ENCODE measurements at regions not wholly inside any gene's neighbourhood (a gene's known extent, or its start where the extent isn't known, plus 50 kb on each side); places are given as distances from the start of the nearest gene placed in this dataset.

- TF ChIP-seq, protein P1, sequence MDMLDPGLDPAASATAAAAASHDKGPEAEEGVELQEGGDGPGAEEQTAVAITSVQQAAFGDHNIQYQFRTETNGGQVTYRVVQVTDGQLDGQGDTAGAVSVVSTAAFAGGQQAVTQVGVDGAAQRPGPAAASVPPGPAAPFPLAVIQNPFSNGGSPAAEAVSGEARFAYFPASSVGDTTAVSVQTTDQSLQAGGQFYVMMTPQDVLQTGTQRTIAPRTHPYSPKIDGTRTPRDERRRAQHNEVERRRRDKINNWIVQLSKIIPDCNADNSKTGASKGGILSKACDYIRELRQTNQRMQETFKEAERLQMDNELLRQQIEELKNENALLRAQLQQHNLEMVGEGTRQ (CRISPR knock-in tag; IDR thresholded peaks at IDR 0.05), result no peak
- TF ChIP-seq CTCF (IDR thresholded peaks at IDR 0.05), result no peak
Observed at GRCh38 chr3:98647197-98647596, 53.8 kb upstream of the CPOX start (continued).

DNA sequence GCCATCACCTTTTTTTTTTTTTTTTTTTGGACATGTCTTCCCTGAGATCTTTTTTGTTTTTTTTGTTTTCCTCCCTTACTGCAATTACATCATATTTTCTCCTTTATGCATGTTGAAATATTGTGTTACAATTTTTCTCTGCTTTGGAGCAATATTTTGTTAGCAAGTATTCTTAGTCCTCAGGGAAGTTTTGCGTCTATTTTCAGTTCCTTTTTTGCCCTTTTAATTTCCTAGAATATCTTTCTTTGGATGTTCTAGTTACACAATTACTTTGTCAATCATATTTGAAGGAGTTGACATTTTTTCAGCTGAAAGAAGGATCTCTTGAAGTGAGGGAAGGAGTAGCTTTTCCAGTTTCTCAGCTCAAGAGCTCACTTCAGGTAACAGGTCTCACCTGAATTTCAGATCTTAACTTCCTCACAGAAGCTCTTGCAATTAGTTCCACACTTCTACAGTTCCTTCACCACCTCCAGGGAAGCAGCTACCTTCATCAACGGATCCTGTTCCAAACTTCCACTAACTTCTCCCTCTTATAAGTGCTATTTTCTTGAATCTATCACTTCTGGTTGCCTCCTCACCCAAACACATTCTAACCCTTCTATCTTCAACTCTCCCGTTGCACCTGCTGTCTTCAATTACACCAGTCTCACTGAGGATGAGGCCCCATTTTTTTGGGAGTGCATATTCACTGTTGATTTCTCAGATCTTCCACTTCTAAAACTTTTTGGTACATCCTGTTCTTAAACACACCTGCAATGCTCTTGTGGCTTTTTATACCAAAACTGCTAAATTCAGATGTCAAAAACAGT is 57.8 kb upstream of the CPOX start:
- H3K27me3 Mint-ChIP-seq (ENCODE audit: low read depth), result no peaks in the 10 kb centered on the region
- TF ChIP-seq, protein P2, sequence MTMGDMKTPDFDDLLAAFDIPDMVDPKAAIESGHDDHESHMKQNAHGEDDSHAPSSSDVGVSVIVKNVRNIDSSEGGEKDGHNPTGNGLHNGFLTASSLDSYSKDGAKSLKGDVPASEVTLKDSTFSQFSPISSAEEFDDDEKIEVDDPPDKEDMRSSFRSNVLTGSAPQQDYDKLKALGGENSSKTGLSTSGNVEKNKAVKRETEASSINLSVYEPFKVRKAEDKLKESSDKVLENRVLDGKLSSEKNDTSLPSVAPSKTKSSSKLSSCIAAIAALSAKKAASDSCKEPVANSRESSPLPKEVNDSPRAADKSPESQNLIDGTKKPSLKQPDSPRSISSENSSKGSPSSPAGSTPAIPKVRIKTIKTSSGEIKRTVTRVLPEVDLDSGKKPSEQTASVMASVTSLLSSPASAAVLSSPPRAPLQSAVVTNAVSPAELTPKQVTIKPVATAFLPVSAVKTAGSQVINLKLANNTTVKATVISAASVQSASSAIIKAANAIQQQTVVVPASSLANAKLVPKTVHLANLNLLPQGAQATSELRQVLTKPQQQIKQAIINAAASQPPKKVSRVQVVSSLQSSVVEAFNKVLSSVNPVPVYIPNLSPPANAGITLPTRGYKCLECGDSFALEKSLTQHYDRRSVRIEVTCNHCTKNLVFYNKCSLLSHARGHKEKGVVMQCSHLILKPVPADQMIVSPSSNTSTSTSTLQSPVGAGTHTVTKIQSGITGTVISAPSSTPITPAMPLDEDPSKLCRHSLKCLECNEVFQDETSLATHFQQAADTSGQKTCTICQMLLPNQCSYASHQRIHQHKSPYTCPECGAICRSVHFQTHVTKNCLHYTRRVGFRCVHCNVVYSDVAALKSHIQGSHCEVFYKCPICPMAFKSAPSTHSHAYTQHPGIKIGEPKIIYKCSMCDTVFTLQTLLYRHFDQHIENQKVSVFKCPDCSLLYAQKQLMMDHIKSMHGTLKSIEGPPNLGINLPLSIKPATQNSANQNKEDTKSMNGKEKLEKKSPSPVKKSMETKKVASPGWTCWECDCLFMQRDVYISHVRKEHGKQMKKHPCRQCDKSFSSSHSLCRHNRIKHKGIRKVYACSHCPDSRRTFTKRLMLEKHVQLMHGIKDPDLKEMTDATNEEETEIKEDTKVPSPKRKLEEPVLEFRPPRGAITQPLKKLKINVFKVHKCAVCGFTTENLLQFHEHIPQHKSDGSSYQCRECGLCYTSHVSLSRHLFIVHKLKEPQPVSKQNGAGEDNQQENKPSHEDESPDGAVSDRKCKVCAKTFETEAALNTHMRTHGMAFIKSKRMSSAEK (CRISPR knock-in tag; IDR thresholded peaks at IDR 0.05; ENCODE audit: borderline replicate concordance), result no peak
- TF ChIP-seq ARID4B (CRISPR knock-in tag; IDR thresholded peaks at IDR 0.05; ENCODE audit: borderline replicate concordance) (no peak), E2F1 (CRISPR knock-in tag; IDR thresholded peaks at IDR 0.05) (no peak), PREB (CRISPR knock-in tag; IDR thresholded peaks at IDR 0.05; ENCODE audit: borderline replicate concordance) (no peak), SOX15 (CRISPR knock-in tag; IDR thresholded peaks at IDR 0.05) (no peak), HMGXB4 (CRISPR knock-in tag; IDR thresholded peaks at IDR 0.05) (no peak), RELA (CRISPR knock-in tag; IDR thresholded peaks at IDR 0.05; ENCODE audit: borderline replicate concordance) (no peak)
- TF ChIP-seq, protein P3, sequence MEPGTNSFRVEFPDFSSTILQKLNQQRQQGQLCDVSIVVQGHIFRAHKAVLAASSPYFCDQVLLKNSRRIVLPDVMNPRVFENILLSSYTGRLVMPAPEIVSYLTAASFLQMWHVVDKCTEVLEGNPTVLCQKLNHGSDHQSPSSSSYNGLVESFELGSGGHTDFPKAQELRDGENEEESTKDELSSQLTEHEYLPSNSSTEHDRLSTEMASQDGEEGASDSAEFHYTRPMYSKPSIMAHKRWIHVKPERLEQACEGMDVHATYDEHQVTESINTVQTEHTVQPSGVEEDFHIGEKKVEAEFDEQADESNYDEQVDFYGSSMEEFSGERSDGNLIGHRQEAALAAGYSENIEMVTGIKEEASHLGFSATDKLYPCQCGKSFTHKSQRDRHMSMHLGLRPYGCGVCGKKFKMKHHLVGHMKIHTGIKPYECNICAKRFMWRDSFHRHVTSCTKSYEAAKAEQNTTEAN (CRISPR knock-in tag; IDR thresholded peaks at IDR 0.05), result no peak
- TF ChIP-seq, protein P4, sequence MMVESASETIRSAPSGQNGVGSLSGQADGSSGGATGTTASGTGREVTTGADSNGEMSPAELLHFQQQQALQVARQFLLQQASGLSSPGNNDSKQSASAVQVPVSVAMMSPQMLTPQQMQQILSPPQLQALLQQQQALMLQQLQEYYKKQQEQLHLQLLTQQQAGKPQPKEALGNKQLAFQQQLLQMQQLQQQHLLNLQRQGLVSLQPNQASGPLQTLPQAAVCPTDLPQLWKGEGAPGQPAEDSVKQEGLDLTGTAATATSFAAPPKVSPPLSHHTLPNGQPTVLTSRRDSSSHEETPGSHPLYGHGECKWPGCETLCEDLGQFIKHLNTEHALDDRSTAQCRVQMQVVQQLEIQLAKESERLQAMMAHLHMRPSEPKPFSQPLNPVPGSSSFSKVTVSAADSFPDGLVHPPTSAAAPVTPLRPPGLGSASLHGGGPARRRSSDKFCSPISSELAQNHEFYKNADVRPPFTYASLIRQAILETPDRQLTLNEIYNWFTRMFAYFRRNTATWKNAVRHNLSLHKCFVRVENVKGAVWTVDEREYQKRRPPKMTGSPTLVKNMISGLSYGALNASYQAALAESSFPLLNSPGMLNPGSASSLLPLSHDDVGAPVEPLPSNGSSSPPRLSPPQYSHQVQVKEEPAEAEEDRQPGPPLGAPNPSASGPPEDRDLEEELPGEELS (CRISPR knock-in tag; IDR thresholded peaks at IDR 0.05), result no peak
- ATAC-seq (no peak), DNase-seq (ENCODE audit: low spot score) (no peak)
- no peak overlapping the region for H3K4me3 Mint-ChIP-seq
- POLR2A ChIA-PET, result no interaction called here
- H3K27ac Mint-ChIP-seq, result no peak overlapping the region
- CTCF ChIA-PET, result no interaction called here
- no peaks in the 10 kb centered on the region for H3K36me3 Mint-ChIP-seq
- H3K9me3 Mint-ChIP-seq, result no peaks in the 10 kb centered on the region
- no peaks in the 10 kb centered on the region for H3K4me1 Mint-ChIP-seq

Measured in WTC11 (cell line).